Fibroblast of mammary gland (primary cell): ENCODE measurements at regions not wholly inside any gene's neighbourhood (a gene's known extent, or its start where the extent isn't known, plus 50 kb on each side); places are given as distances from the start of the nearest gene placed in this dataset.

Experiments
- DNase-seq: peaks from one replicate; pipeline ENCODE4 v3.0.0-alpha.2; 2010; ENCODE audit warnings: low read depth
- H3K4me3 ChIP-seq: 2 replicates; pipeline ENCODE4 v1.5.1; 2011; ENCODE audit warnings: low read depth, mild to moderate bottlenecking, low read length, moderate library complexity; ENCODE audit not compliant: control insufficient read depth
- TF ChIP-seq, protein P1 (sequence below): conservative IDR thresholded peaks from 2 replicates; pipeline ENCODE4 v1.5.1; 2011; ENCODE audit warnings: low read depth, low read length, inconsistent platforms; ENCODE audit not compliant: control insufficient read depth, insufficient read depth

DNA sequence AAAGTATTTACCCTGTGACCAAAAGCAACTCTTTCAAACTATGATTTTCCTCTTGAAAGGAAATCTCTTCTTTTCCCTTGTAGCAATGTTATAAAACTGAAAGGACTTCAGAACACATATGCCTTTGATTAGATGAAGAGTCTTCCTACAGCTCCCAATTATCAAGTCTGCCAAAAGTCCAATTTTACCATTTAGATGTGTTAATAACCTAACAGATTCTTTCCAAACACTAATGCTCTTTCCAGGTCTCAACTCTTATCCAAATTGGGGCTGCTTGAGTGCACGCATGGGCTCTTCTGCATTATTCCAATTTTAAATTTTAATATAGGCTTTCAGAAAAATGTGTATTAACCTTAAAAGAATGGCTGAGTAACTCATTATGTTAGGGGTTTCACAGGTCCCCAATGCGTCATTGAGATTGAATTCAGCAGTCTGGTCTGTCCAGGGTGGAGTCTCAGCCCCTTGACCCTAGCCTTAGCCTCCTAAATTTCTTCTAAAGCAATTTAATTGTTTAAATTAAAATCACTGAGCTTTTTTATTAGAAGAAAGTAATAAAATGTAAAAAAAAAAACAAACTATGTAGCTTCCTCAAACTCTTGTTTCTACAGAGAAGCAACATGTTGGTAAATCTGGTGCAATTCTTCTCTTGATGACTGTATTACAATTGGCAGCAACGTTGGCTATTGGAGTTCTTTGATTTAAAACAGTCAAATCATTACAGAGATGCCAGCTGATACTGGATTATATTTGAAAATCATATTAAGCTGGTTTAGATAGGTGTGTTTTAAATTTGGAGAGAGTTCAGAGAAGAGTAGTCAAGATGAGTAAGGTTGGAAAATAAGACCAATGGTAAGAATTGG lies 170.4 kb downstream of the DKK1 start:
- TF ChIP-seq, protein P1, sequence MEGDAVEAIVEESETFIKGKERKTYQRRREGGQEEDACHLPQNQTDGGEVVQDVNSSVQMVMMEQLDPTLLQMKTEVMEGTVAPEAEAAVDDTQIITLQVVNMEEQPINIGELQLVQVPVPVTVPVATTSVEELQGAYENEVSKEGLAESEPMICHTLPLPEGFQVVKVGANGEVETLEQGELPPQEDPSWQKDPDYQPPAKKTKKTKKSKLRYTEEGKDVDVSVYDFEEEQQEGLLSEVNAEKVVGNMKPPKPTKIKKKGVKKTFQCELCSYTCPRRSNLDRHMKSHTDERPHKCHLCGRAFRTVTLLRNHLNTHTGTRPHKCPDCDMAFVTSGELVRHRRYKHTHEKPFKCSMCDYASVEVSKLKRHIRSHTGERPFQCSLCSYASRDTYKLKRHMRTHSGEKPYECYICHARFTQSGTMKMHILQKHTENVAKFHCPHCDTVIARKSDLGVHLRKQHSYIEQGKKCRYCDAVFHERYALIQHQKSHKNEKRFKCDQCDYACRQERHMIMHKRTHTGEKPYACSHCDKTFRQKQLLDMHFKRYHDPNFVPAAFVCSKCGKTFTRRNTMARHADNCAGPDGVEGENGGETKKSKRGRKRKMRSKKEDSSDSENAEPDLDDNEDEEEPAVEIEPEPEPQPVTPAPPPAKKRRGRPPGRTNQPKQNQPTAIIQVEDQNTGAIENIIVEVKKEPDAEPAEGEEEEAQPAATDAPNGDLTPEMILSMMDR: no peak
- peak; percentile 51 for DNase-seq
- H3K4me3 ChIP-seq: no peak overlapping the region

DNA sequence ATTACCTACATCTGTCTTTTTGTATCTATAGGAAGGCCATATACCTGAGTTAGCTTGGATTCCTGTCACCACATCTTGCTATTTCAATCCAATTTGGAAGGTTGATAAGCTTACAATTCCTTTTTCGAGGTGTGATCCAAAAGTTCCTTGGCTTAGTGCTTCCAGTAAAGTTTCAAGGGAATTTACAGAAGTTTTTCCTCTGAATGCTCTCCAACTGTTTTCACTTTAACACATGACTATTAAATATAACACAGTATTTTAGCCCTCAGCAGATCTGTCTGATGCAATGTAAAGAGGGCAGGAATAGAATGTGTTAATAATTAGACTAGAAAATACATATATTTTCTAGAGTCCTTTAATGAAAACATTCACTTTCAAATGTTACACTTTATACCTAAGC lies 171.4 kb downstream of the DKK1 start:
- TF ChIP-seq, protein P1: no peak
- H3K4me3 ChIP-seq: no peak overlapping the region
- no peak for DNase-seq

DNA sequence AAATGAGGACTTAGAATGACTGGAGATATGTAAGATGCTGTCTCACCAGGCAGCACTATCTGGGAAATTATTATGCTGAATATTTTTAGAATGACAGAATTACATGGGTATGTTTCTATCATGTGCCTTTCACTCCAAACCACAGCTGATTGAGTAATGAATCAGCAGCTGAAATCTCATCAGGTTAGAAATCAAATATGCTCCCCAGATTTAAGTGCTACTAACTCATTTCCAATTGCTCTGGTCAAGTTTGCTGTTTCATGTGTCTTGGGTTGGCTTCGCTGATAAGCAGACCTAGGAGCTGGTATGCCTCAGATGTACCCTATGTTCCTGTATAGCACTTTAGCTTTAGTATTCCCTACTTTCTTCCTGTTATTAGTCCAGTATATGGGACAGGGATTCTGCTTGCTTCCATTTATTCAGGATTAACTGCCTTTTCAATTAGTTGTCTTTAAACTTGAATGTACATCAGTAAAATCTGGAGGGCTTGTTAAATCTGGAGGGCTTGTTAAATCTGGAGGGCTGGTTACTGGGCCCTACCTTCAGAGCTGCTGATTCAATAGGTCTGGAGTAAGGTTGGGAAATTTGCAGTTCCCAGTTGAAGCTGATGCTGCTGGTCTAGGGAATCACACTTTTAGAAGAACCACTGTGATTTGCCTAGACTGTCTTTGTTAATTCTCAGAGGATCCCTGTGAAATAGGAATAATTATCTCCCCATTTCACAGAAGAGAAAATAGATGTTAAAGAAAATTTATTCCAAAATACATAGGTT lies 172.9 kb downstream of the DKK1 start:
- H3K4me3 ChIP-seq: no peak overlapping the region
- TF ChIP-seq, protein P1: no peak
- DNase-seq: peak; percentile 89

DNA sequence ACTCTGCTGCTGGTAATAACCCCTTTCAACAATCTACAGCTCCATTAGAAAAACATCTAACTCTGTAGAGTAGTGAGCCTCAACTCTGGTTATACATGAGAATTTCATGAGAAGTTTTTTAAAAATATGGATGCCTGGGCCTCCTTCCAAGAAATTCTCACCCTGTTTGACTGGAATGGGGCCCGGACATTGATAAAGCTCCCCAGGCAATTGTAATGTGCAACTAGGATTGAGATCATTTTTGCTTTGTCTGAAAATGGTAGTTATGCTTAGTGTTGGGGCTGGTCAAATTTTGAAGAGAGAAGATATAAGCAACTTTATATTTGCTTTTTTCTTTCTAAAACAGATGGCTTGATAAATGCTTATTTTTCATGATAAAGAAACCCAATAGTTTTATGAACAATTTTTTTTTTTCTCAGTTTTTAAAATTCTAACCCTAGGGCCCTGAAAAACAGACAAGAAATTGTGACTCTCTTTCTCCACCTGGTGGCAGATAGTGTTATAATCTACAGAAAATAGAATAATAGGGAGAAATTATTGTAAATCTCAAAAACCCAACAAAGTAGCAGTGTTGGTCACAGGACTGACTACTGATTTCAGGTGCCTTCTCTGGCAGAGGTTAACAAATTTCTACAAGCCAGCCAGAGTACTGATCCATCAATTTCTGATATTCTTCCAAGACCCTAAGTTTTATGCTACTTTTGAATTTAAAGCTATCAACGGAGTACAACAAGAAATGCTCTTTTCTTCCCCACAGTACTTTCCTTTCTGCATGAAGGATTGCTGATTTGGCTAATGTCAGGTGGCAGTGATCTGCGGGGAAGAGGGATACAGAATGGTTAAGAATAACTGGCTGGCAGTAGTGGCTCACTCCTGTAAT lies 174.8 kb downstream of the DKK1 start:
- DNase-seq: peak; percentile 60
- H3K4me3 ChIP-seq: no peak overlapping the region
- TF ChIP-seq, protein P1: peak; percentile 53

DNA sequence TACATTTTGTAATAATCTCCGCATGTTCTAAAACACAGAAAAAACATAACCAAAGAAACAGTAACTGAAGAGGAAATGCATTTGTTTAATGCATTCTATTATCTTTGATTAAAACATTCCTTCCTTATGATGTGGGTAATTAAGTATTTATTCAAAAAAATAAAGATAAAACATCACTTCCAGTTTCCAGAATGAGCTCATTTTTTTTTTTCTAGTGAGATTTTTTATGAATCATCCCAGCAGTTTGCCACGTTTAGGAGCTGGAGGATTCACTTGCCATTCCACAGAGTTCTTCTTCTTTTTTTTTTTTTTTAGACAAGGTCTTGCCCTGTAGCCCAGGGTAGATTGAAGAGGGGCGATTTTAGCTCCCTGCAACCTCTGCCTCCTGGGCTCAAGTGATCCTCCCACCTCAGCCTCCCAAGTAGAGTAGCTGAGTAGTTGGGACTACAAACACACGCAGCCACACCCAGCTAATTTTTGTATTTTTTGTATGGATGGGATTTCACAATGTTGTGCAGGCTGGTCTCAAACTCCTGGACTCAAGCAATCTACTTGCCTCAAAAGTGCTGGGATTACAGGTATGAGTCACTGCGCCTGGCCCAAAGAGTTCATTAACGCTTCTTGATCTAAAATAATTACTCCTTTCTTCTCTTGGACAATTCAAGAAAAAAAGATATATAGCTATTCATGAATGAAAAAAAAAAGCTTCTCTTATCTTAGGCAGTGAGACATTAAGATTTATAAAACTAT lies 177.3 kb downstream of the DKK1 start:
- TF ChIP-seq, protein P1: no peak
- DNase-seq: peak; percentile 48
- no peak overlapping the region for H3K4me3 ChIP-seq
